ENCODE measurements at regions not wholly inside any gene's neighbourhood (a gene's known extent, or its start where the extent isn't known, plus 50 kb on each side); places are given as distances from the start of the nearest gene placed in this dataset.
"Not testable (repeated sequence)": the region's sequence is repeated elsewhere in the genome, so short reads cannot be mapped to it uniquely, and the experiment has no call there.

GRCh38 chr14:84288781-84289180 is 1241.2 kb upstream of the FLRT2 start:
- Histone ChIP-seq H3K27ac (ENCODE audit: low read depth in 1 of 2, low read length in 1 of 2) (no peak overlapping the region), H3K4me3 (ENCODE audit: low read length in 2 of 2) (no peak overlapping the region), H3K36me3 (ENCODE audit: control insufficient read depth in 2 of 2, insufficient read depth in 2 of 2, low read length in 1 of 2) (no peaks in the 10 kb centered on the region), H3K4me1 (ENCODE audit: control insufficient read depth in 2 of 2, insufficient read depth in 2 of 2, low read length in 2 of 2) (no peaks in the 10 kb centered on the region), H3K9me3 (ENCODE audit: control insufficient read depth in 2 of 2, insufficient read depth in 1 of 2, low read length in 1 of 2) (no peaks in the 10 kb centered on the region), H3K27me3 (ENCODE audit: control insufficient read depth in 2 of 2, insufficient read depth in 1 of 2, low read length in 1 of 2) (no peaks in the 10 kb centered on the region)
- WGBS, result 86% methylated on average over 2 of the region's 2 CpGs
- no peak for DNase-seq (ENCODE audit: low read depth in 6 of 9, low spot score in 9 of 9)

- Histone ChIP-seq H3K9me3 (ENCODE audit: control insufficient read depth in 2 of 2, insufficient read depth in 1 of 2, low read length in 1 of 2) (peaks cover 0 to 9% of the 10 kb centered on the region in 2 donors), H3K27ac (ENCODE audit: low read depth in 1 of 2, low read length in 1 of 2) (no peak overlapping the region), H3K27me3 (ENCODE audit: control insufficient read depth in 2 of 2, insufficient read depth in 1 of 2, low read length in 1 of 2) (no peaks in the 10 kb centered on the region), H3K4me3 (ENCODE audit: low read length in 2 of 2) (no peak overlapping the region), H3K4me1 (ENCODE audit: control insufficient read depth in 2 of 2, insufficient read depth in 2 of 2, low read length in 2 of 2) (no peaks in the 10 kb centered on the region), H3K36me3 (ENCODE audit: control insufficient read depth in 2 of 2, insufficient read depth in 2 of 2, low read length in 1 of 2) (no peaks in the 10 kb centered on the region)
- DNase-seq (ENCODE audit: low read depth in 6 of 9, low spot score in 9 of 9), result no peak
- 82% methylated on average over 1 of the region's 1 CpG for WGBS
These were observed 1231.2 kb upstream of the FLRT2 start for GRCh38 chr14:84298663-84299195.

GRCh38 chr14:84303140-84303539 is 1226.8 kb upstream of the FLRT2 start:
- DNase-seq (ENCODE audit: low read depth in 6 of 9, low spot score in 9 of 9), result no peak
- Histone ChIP-seq H3K9me3 (ENCODE audit: control insufficient read depth in 2 of 2, insufficient read depth in 1 of 2, low read length in 1 of 2) (peaks cover 0 to 9% of the 10 kb centered on the region in 2 donors), H3K4me3 (ENCODE audit: low read length in 2 of 2) (no peak overlapping the region), H3K36me3 (ENCODE audit: control insufficient read depth in 2 of 2, insufficient read depth in 2 of 2, low read length in 1 of 2) (no peaks in the 10 kb centered on the region), H3K27ac (ENCODE audit: low read depth in 1 of 2, low read length in 1 of 2) (no peak overlapping the region), H3K27me3 (ENCODE audit: control insufficient read depth in 2 of 2, insufficient read depth in 1 of 2, low read length in 1 of 2) (no peaks in the 10 kb centered on the region), H3K4me1 (ENCODE audit: control insufficient read depth in 2 of 2, insufficient read depth in 2 of 2, low read length in 2 of 2) (no peaks in the 10 kb centered on the region)
- WGBS, result 91% methylated on average over 7 of the region's 7 CpGs

- Histone ChIP-seq H3K27ac (ENCODE audit: low read depth in 1 of 2, low read length in 1 of 2) (no peak overlapping the region), H3K4me3 (ENCODE audit: low read length in 2 of 2) (no peak overlapping the region), H3K4me1 (ENCODE audit: control insufficient read depth in 2 of 2, insufficient read depth in 2 of 2, low read length in 2 of 2) (no peaks in the 10 kb centered on the region), H3K36me3 (ENCODE audit: control insufficient read depth in 2 of 2, insufficient read depth in 2 of 2, low read length in 1 of 2) (no peaks in the 10 kb centered on the region), H3K9me3 (ENCODE audit: control insufficient read depth in 2 of 2, insufficient read depth in 1 of 2, low read length in 1 of 2) (peaks cover 6 to 8% of the 10 kb centered on the region in 2 donors), H3K27me3 (ENCODE audit: control insufficient read depth in 2 of 2, insufficient read depth in 1 of 2, low read length in 1 of 2) (no peaks in the 10 kb centered on the region)
- 92% methylated on average over 4 of the region's 4 CpGs for WGBS
- no peak for DNase-seq (ENCODE audit: low read depth in 6 of 9, low spot score in 9 of 9)
These were observed 1217.4 kb upstream of the FLRT2 start for GRCh38 chr14:84312551-84312950.

- 71% methylated on average over 4 of the region's 4 CpGs for WGBS
- H3K4me3 ChIP-seq (ENCODE audit: low read length in 2 of 2), result no peak overlapping the region
- no peak overlapping the region for H3K27ac ChIP-seq (ENCODE audit: low read depth in 1 of 2, low read length in 1 of 2)
- no peaks in the 10 kb centered on the region for H3K9me3 ChIP-seq (ENCODE audit: control insufficient read depth in 2 of 2, insufficient read depth in 1 of 2, low read length in 1 of 2)
- no peaks in the 10 kb centered on the region for H3K27me3 ChIP-seq (ENCODE audit: control insufficient read depth in 2 of 2, insufficient read depth in 1 of 2, low read length in 1 of 2)
- DNase-seq (ENCODE audit: low read depth in 6 of 9, low spot score in 9 of 9), result no peak
- H3K4me1 ChIP-seq (ENCODE audit: control insufficient read depth in 2 of 2, insufficient read depth in 2 of 2, low read length in 2 of 2), result no peaks in the 10 kb centered on the region
- no peaks in the 10 kb centered on the region for H3K36me3 ChIP-seq (ENCODE audit: control insufficient read depth in 2 of 2, insufficient read depth in 2 of 2, low read length in 1 of 2)
These were observed 1206.5 kb upstream of the FLRT2 start for GRCh38 chr14:84323450-84323849.

- no peaks in the 10 kb centered on the region for H3K27me3 ChIP-seq (ENCODE audit: control insufficient read depth in 2 of 2, insufficient read depth in 1 of 2, low read length in 1 of 2)
- DNase-seq (ENCODE audit: low read depth in 6 of 9, low spot score in 9 of 9), result no peak
- H3K9me3 ChIP-seq (ENCODE audit: control insufficient read depth in 2 of 2, insufficient read depth in 1 of 2, low read length in 1 of 2), result no peaks in the 10 kb centered on the region
- WGBS, result 85% methylated on average over 4 of the region's 4 CpGs
- H3K36me3 ChIP-seq (ENCODE audit: control insufficient read depth in 2 of 2, insufficient read depth in 2 of 2, low read length in 1 of 2), result no peaks in the 10 kb centered on the region
- H3K4me1 ChIP-seq (ENCODE audit: control insufficient read depth in 2 of 2, insufficient read depth in 2 of 2, low read length in 2 of 2), result no peaks in the 10 kb centered on the region
- H3K4me3 ChIP-seq (ENCODE audit: low read length in 2 of 2), result no peak overlapping the region
- H3K27ac ChIP-seq (ENCODE audit: low read depth in 1 of 2, low read length in 1 of 2), result no peak overlapping the region
These were observed 1206.0 kb upstream of the FLRT2 start for GRCh38 chr14:84323978-84324377.

GRCh38 chr14:84336433-84336832 is 1193.5 kb upstream of the FLRT2 start:
- Histone ChIP-seq H3K36me3 (ENCODE audit: control insufficient read depth in 2 of 2, insufficient read depth in 2 of 2, low read length in 1 of 2) (no peaks in the 10 kb centered on the region), H3K9me3 (ENCODE audit: control insufficient read depth in 2 of 2, insufficient read depth in 1 of 2, low read length in 1 of 2) (no peaks in the 10 kb centered on the region), H3K4me1 (ENCODE audit: control insufficient read depth in 2 of 2, insufficient read depth in 2 of 2, low read length in 2 of 2) (no peaks in the 10 kb centered on the region), H3K27ac (ENCODE audit: low read depth in 1 of 2, low read length in 1 of 2) (no peak overlapping the region), H3K27me3 (ENCODE audit: control insufficient read depth in 2 of 2, insufficient read depth in 1 of 2, low read length in 1 of 2) (no peaks in the 10 kb centered on the region), H3K4me3 (ENCODE audit: low read length in 2 of 2) (no peak overlapping the region)
- DNase-seq (ENCODE audit: low read depth in 6 of 9, low spot score in 9 of 9), result no peak

GRCh38 chr14:84340938-84341337 is 1189.0 kb upstream of the FLRT2 start:
- WGBS, result 95% methylated on average over 1 of the region's 1 CpG
- no peak overlapping the region for H3K4me3 ChIP-seq (ENCODE audit: low read length in 2 of 2)
- H3K27ac ChIP-seq (ENCODE audit: low read depth in 1 of 2, low read length in 1 of 2), result no peak overlapping the region
- no peak for DNase-seq (ENCODE audit: low read depth in 6 of 9, low spot score in 9 of 9)
- no peaks in the 10 kb centered on the region for H3K4me1 ChIP-seq (ENCODE audit: control insufficient read depth in 2 of 2, insufficient read depth in 2 of 2, low read length in 2 of 2)
- H3K9me3 ChIP-seq (ENCODE audit: control insufficient read depth in 2 of 2, insufficient read depth in 1 of 2, low read length in 1 of 2), result no peaks in the 10 kb centered on the region
- no peaks in the 10 kb centered on the region for H3K27me3 ChIP-seq (ENCODE audit: control insufficient read depth in 2 of 2, insufficient read depth in 1 of 2, low read length in 1 of 2)
- H3K36me3 ChIP-seq (ENCODE audit: control insufficient read depth in 2 of 2, insufficient read depth in 2 of 2, low read length in 1 of 2), result no peaks in the 10 kb centered on the region

GRCh38 chr14:84341867-84342266 is 1188.1 kb upstream of the FLRT2 start:
- H3K4me3 ChIP-seq (ENCODE audit: low read length in 2 of 2); H3K36me3 ChIP-seq (ENCODE audit: control insufficient read depth in 2 of 2, insufficient read depth in 2 of 2, low read length in 1 of 2); DNase-seq (ENCODE audit: low read depth in 6 of 9, low spot score in 9 of 9); H3K4me1 ChIP-seq (ENCODE audit: control insufficient read depth in 2 of 2, insufficient read depth in 2 of 2, low read length in 2 of 2); H3K27me3 ChIP-seq (ENCODE audit: control insufficient read depth in 2 of 2, insufficient read depth in 1 of 2, low read length in 1 of 2); H3K9me3 ChIP-seq (ENCODE audit: control insufficient read depth in 2 of 2, insufficient read depth in 1 of 2, low read length in 1 of 2); H3K27ac ChIP-seq (ENCODE audit: low read depth in 1 of 2, low read length in 1 of 2): not testable (repeated sequence)
- WGBS, result 96% methylated on average over 3 of the region's 3 CpGs

GRCh38 chr14:84343656-84344055 is 1186.3 kb upstream of the FLRT2 start:
- H3K36me3 ChIP-seq (ENCODE audit: control insufficient read depth in 2 of 2, insufficient read depth in 2 of 2, low read length in 1 of 2), result no peaks in the 10 kb centered on the region
- peaks cover 0 to 1% of the 10 kb centered on the region in 2 donors for H3K9me3 ChIP-seq (ENCODE audit: control insufficient read depth in 2 of 2, insufficient read depth in 1 of 2, low read length in 1 of 2)
- no peak overlapping the region for H3K27ac ChIP-seq (ENCODE audit: low read depth in 1 of 2, low read length in 1 of 2)
- no peaks in the 10 kb centered on the region for H3K4me1 ChIP-seq (ENCODE audit: control insufficient read depth in 2 of 2, insufficient read depth in 2 of 2, low read length in 2 of 2)
- WGBS, result 80% methylated on average over 3 of the region's 3 CpGs
- no peak for DNase-seq (ENCODE audit: low read depth in 6 of 9, low spot score in 9 of 9)
- no peak overlapping the region for H3K4me3 ChIP-seq (ENCODE audit: low read length in 2 of 2)
- no peaks in the 10 kb centered on the region for H3K27me3 ChIP-seq (ENCODE audit: control insufficient read depth in 2 of 2, insufficient read depth in 1 of 2, low read length in 1 of 2)

All from thymus (tissue), 11 donors.